ENCODE measurements at regions not wholly inside any gene's neighbourhood (a gene's known extent, or its start where the extent isn't known, plus 50 kb on each side); places are given as distances from the start of the nearest gene placed in this dataset.

GRCh38 chr15:45794712-45795439 lies 160.0 kb downstream of the SQOR start:
- H4K20me1 ChIP-seq (ENCODE audit: insufficient read depth, low read length): no peaks in the 10 kb centered on the region
- intact Hi-C loops (cut with micrococcal nuclease) (no loop called here), dilution Hi-C loops (cut with HindIII; ENCODE audit: low sequenced_read_pairs, unreplicated experiment) (no loop called here), in situ Hi-C loops (cut with MboI; ENCODE audit: low sequenced_read_pairs) (no loop called here)
- ATAC-seq (ENCODE audit: low read depth) (no peak), DNase-seq (no peak)
- POLR2A ChIA-PET (ENCODE audit: unreplicated experiment): no interaction called here
- H3K4me2 ChIP-seq (ENCODE audit: low read depth, low read length): no peak overlapping the region
- no peak overlapping the region for H3K4ac ChIP-seq (ENCODE audit: low read depth, low read length)
- TF ChIP-seq MAZ (IDR thresholded peaks at IDR 0.05; ENCODE audit: borderline replicate concordance, low read depth, low read length) (no peak), RCOR1 (IDR thresholded peaks at IDR 0.05; ENCODE audit: insufficient replicate concordance, low read length) (no peak), MXI1 (IDR thresholded peaks at IDR 0.05; ENCODE audit: borderline replicate concordance, low read depth, low read length) (no peak), FOS (IDR thresholded peaks at IDR 0.05; ENCODE audit: low read depth, low read length) (no peak), ELK1 (IDR thresholded peaks at IDR 0.05; ENCODE audit: borderline replicate concordance, low read depth, low read length) (no peak), RAD21 (IDR thresholded peaks at IDR 0.05; ENCODE audit: low read length) (no peak), SMC3 (IDR thresholded peaks at IDR 0.05; ENCODE audit: low read depth, low read length) (no peak), MAFK (IDR thresholded peaks at IDR 0.05; ENCODE audit: low read depth, low read length) (no peak), CEBPB (IDR thresholded peaks at IDR 0.05; ENCODE audit: low read depth, low read length) (no peak), RFX5 (IDR thresholded peaks at IDR 0.05; ENCODE audit: low read depth, low read length) (no peak), NFE2L2 (IDR thresholded peaks at IDR 0.05; ENCODE audit: low read depth, low read length) (no peak), POLR2A (IDR thresholded peaks at IDR 0.05; ENCODE audit: low read depth, low read length) (no peak), BHLHE40 (IDR thresholded peaks at IDR 0.05; ENCODE audit: low read depth, low read length) (no peak), CHD1 (IDR thresholded peaks at IDR 0.05; ENCODE audit: low read depth, low read length) (no peak), CTCF (conservative IDR thresholded peaks at IDR 0.05; ENCODE audit: low read depth, low read length) (no peak), USF2 (IDR thresholded peaks at IDR 0.05; ENCODE audit: low read depth, low read length) (no peak)
- H3K79me1 ChIP-seq (ENCODE audit: low read depth in 1 of 2, low read length in 2 of 2): no peaks in the 10 kb centered on the region
- H2BK5ac ChIP-seq (ENCODE audit: low read depth, low read length, poor library complexity, severe bottlenecking): no peak overlapping the region
- no peak overlapping the region for H3K27ac ChIP-seq (ENCODE audit: insufficient read depth, low read length)
- no peak overlapping the region for H3K56ac ChIP-seq (ENCODE audit: extremely low read depth, insufficient read depth, low read length)
- no peak overlapping the region for H2AK9ac ChIP-seq (replicated peaks; ENCODE audit: low read depth, low read length, poor library complexity)
- no peak overlapping the region for H4K91ac ChIP-seq (ENCODE audit: insufficient read depth, low read depth, low read length)
- H3K36me3 ChIP-seq (ENCODE audit: control insufficient read depth, insufficient read depth, low read length): no peaks in the 10 kb centered on the region
- WGBS, 2 experiments (ENCODE audit: extremely low coverage in 2 of 2, insufficient read length in 1 of 2): no CpG with 5 or more reads among the region's 6 CpGs
- H3K4me1 ChIP-seq (ENCODE audit: control insufficient read depth, insufficient read depth, low read length): no peaks in the 10 kb centered on the region
- no TSS peak for BruUV-seq (replicated peaks)
- no peak overlapping the region for H3K9ac ChIP-seq (ENCODE audit: low read depth, low read length)
- no peak overlapping the region for H2BK15ac ChIP-seq (ENCODE audit: low read depth, low read length)
- no peak overlapping the region for H4K5ac ChIP-seq (ENCODE audit: low read depth, low read length)
- H3K9me3 ChIP-seq (ENCODE audit: control insufficient read depth, insufficient read depth, low read length): no peaks in the 10 kb centered on the region
- no peak overlapping the region for H2AFZ ChIP-seq (replicated peaks; ENCODE audit: low read length, poor library complexity)
- H3K27me3 ChIP-seq (ENCODE audit: control insufficient read depth, insufficient read depth, low read length): no peaks in the 10 kb centered on the region
- no peak overlapping the region for H2AK5ac ChIP-seq (ENCODE audit: low read depth, low read length)
- CTCF ChIA-PET: interaction anchor here (0.5 to 1.2 kb wide), 6 partner anchors 9 to 386 kb away, joined by 3 to 6 read pairs (median 4); no protein-coding TSS in a partner anchor
- H3K9me1 ChIP-seq (ENCODE audit: insufficient read depth, low read length): no peaks in the 10 kb centered on the region
- no peak overlapping the region for H3K18ac ChIP-seq (ENCODE audit: low read depth, low read length)
- no peak overlapping the region for H4K8ac ChIP-seq (ENCODE audit: low read depth in 2 of 2, low read length in 2 of 2)
- H2BK120ac ChIP-seq (ENCODE audit: low read depth, low read length): no peak overlapping the region
- no peak overlapping the region for H3K14ac ChIP-seq (replicated peaks; ENCODE audit: low read depth, low read length)
- no peak overlapping the region for H3K4me3 ChIP-seq (ENCODE audit: insufficient read depth, low read depth, low read length)
- no peak overlapping the region for H3K23ac ChIP-seq (ENCODE audit: low read depth, low read length)
- H2BK20ac ChIP-seq (ENCODE audit: low read depth, low read length): no peak overlapping the region

All from IMR-90 (cell line).